HepG2 (cell line): ENCODE measurements at regions not wholly inside any gene's neighbourhood (a gene's known extent, or its start where the extent isn't known, plus 50 kb on each side); places are given as distances from the start of the nearest gene placed in this dataset.

Source experiments
- ATAC-seq: fragments of 200-7000 bp; cut with Tn5 transposase; 3 replicates; pipeline ENCODE4 v1.9.1; 2020; ENCODE audit warnings: mild to moderate bottlenecking, moderate library complexity
- BruUV-seq: library from RNA; stranded (reverse); fragments of 400-500 nt; replicated peaks from 2 replicates; lab custom pipeline; 2021; lab: Mats Ljungman, UMichigan
- CTCF ChIA-PET: fragments of 300-600 bp; formaldehyde crosslinking; extraction: SDS; loops from one replicate; lab custom pipeline; 2021; ENCODE audit warnings: low total read pairs, inconsistent platforms, low intra/inter-chr PET ratio; lab: Yijun Ruan, JAX
- POLR2A ChIA-PET: fragments of 350-600 bp; sonication (Branson Sonifier 250); formaldehyde crosslinking; loops from one replicate; lab custom pipeline; 2020; ENCODE audit warnings: antibody characterized with exemption, inconsistent platforms; lab: Yijun Ruan, JAX
- DNase-seq: peaks from one replicate; pipeline ENCODE4 v3.0.0-alpha.2; 2015; ENCODE audit warnings: low spot score
- FAIRE-seq: peaks from 3 replicates; lab custom pipeline; 2011; peaks lifted over from hg19 to GRCh38; lab: Jason Lieb, UNC
- H2AFZ ChIP-seq: one replicate; pipeline ENCODE4 v1.6.1; 2011; ENCODE audit warnings: low read length, inconsistent platforms
- H3K27ac ChIP-seq: fragments of 300-600 bp; 3 replicates; pipeline ENCODE4 v1.8.0; 2011; ENCODE audit warnings: mixed run types, mild to moderate bottlenecking, mixed read lengths, low read length, inconsistent platforms; ENCODE audit not compliant: insufficient read depth; ENCODE audit errors: extremely low read length
- H3K27me3 ChIP-seq, 2 experiments: fragments of 200-600 bp in 1 of 2; 2 replicates in 1 of 2; 3 replicates in 1 of 2; pipeline versions ENCODE4 v1.6.0 to v1.8.0; 2011; ENCODE audit warnings: low read length in 2 of 2, mild to moderate bottlenecking in 2 of 2, moderate library complexity in 2 of 2, inconsistent platforms in 1 of 2; ENCODE audit not compliant: insufficient read depth in 2 of 2, control insufficient read depth in 1 of 2
- H3K36me3 ChIP-seq, 2 experiments: fragments of 200-600 bp in 1 of 2; replicated peaks in 1 of 2; 2 replicates in 1 of 2; 3 replicates in 1 of 2; pipeline versions ENCODE4 v1.5.1 to v1.8.0; 2011; ENCODE audit warnings: low read length in 2 of 2, inconsistent platforms in 1 of 2; ENCODE audit not compliant: insufficient read depth in 2 of 2, control insufficient read depth in 1 of 2
- H3K4me1 ChIP-seq: 2 replicates; pipeline ENCODE4 v1.5.1; 2012; ENCODE audit warnings: low read length, inconsistent platforms; ENCODE audit not compliant: insufficient read depth
- H3K4me2 ChIP-seq: 2 replicates; pipeline ENCODE4 v1.6.0; 2011; ENCODE audit warnings: low read depth, low read length, inconsistent platforms
- H3K4me3 ChIP-seq, 3 experiments: fragments of 200-600 bp in 1 of 3; sonication (generic), shearing (Covaris generic) in 1 of 3; replicated peaks in 1 of 3; 2 replicates each; pipeline ENCODE4 v1.5.1; 2011 to 2016; ENCODE audit warnings: low read length in 3 of 3, inconsistent platforms in 2 of 3, low read depth in 2 of 3, mild to moderate bottlenecking in 2 of 3, control low read depth in 1 of 3, mixed read lengths in 1 of 3; ENCODE audit not compliant: insufficient read depth in 1 of 3
- H3K79me2 ChIP-seq: one replicate; pipeline ENCODE4 v1.6.1; 2011; ENCODE audit warnings: low read length, inconsistent platforms; ENCODE audit not compliant: insufficient read depth
- H3K9ac ChIP-seq: 2 replicates; pipeline ENCODE4 v1.6.0; 2011; ENCODE audit warnings: mild to moderate bottlenecking, low read depth, low read length, inconsistent platforms; ENCODE audit not compliant: insufficient read depth
- H3K9me3 ChIP-seq: 2 replicates; pipeline ENCODE4 v1.5.1; 2012; ENCODE audit warnings: mild to moderate bottlenecking, low read length
- H4K20me1 ChIP-seq: 2 replicates; pipeline ENCODE4 v1.6.0; 2011; ENCODE audit warnings: inconsistent platforms, mild to moderate bottlenecking, low read length, moderate library complexity; ENCODE audit not compliant: insufficient read depth
- CREBL2 ChIP-seq: sonication (generic); formaldehyde crosslinking; IDR thresholded peaks from 2 replicates; pipeline ENCODE4 v1.8.1; 2023; ENCODE audit warnings: missing genetic modification reagents, mild to moderate bottlenecking, borderline replicate concordance
- DRAP1 ChIP-seq: IDR thresholded peaks from 2 replicates; pipeline ENCODE4 v1.6.1; 2016; ENCODE audit warnings: missing genetic modification reagents, missing compliant biosample characterization
- MTF2 ChIP-seq: sonication (generic); formaldehyde crosslinking; IDR thresholded peaks from 2 replicates; pipeline ENCODE4 v1.5.0; 2020; ENCODE audit warnings: missing genetic modification reagents, borderline replicate concordance
- MXD3 ChIP-seq: IDR thresholded peaks from 2 replicates; pipeline ENCODE4 v1.6.1; 2016; ENCODE audit warnings: mild to moderate bottlenecking, missing biosample characterization, missing genetic modification reagents
- NRL ChIP-seq: sonication (generic); formaldehyde crosslinking; IDR thresholded peaks from 2 replicates; pipeline ENCODE4 v1.5.0; 2020; ENCODE audit warnings: missing genetic modification reagents, mild to moderate bottlenecking, moderate library complexity, borderline replicate concordance
- STAT6 ChIP-seq: sonication (generic); formaldehyde crosslinking; IDR thresholded peaks from 2 replicates; pipeline ENCODE4 v1.4.0; 2020; ENCODE audit warnings: missing genetic modification reagents, mild to moderate bottlenecking, borderline replicate concordance
- ZNF484 ChIP-seq: sonication (generic); formaldehyde crosslinking; IDR thresholded peaks from 2 replicates; pipeline ENCODE4 v1.5.1; 2020; ENCODE audit warnings: mild to moderate bottlenecking, low read depth, missing genetic modification reagents, borderline replicate concordance
- ZNF503 ChIP-seq: sonication (generic); formaldehyde crosslinking; IDR thresholded peaks from 2 replicates; pipeline ENCODE4 v1.4.0; 2020; ENCODE audit warnings: missing genetic modification reagents
- ZNF597 ChIP-seq: sonication (generic); formaldehyde crosslinking; IDR thresholded peaks from 2 replicates; pipeline ENCODE4 v1.5.0; 2020; ENCODE audit warnings: missing genetic modification reagents
- ZNF740 ChIP-seq: sonication (generic); formaldehyde crosslinking; IDR thresholded peaks from 2 replicates; pipeline ENCODE4 v1.4.0; 2020; ENCODE audit warnings: missing genetic modification reagents
- WGBS: methylation state at CpG from one replicate; pipeline ENCODE4 v1.1.6; 2017; ENCODE audit warnings: low lambda C conversion rate; 5-methylcytosine and 5-hydroxymethylcytosine counted together
- in situ Hi-C: cut with HindIII; loops from 2 replicates; pipeline ENCODE4 v1.10.0; 2017; ENCODE audit warnings: low pct_unique_long_range_greater_than_20kb; ENCODE audit not compliant: extremely low pct_ligation_motif_present
- intact Hi-C: fragments of 100-400 bp; cut with micrococcal nuclease; formaldehyde crosslinking; loops from one replicate; pipeline ENCODE4 v1.10.0; 2022; ENCODE audit not compliant: unreplicated experiment

- intact Hi-C loops (no loop called here), in situ Hi-C loops (no loop called here)
- Histone ChIP-seq H3K27me3 (no peaks in the 10 kb centered on the region), H3K4me1 (no peaks in the 10 kb centered on the region), H3K27ac (no peak overlapping the region), H3K4me3 (no peak overlapping the region), H2AFZ (no peak overlapping the region), H3K4me2 (no peak overlapping the region), H3K9ac (no peak overlapping the region), H3K9me3 (peaks cover 5% of the 10 kb centered on the region), H3K79me2 (no peaks in the 10 kb centered on the region), H3K36me3 (no peaks in the 10 kb centered on the region), H4K20me1 (no peaks in the 10 kb centered on the region)
- ChIA-PET POLR2A (no interaction called here), CTCF (no interaction called here)
- ATAC-seq (no peak), DNase-seq (no peak), FAIRE-seq (no peak)
- BruUV-seq: no TSS peak
- TF ChIP-seq NRL (CRISPR knock-in tag): no peak
- no peak for TF ChIP-seq CREBL2 (CRISPR knock-in tag)
- no peak for TF ChIP-seq DRAP1 (CRISPR knock-in tag)
- TF ChIP-seq MXD3 (CRISPR knock-in tag): no peak
Observed at GRCh38 chr13:85586856-85587255, 212.4 kb downstream of the SLITRK6 start.

- no peak overlapping the region for H3K27ac ChIP-seq
- no peak overlapping the region for H3K9ac ChIP-seq
- DNase-seq (no peak), ATAC-seq (no peak), FAIRE-seq (no peak)
- 10% methylated on average over 1 of the region's 1 CpG for WGBS
- POLR2A ChIA-PET: no interaction called here
- CTCF ChIA-PET: no interaction called here
- intact Hi-C loops (no loop called here), in situ Hi-C loops (no loop called here)
- no peaks in the 10 kb centered on the region for H3K27me3 ChIP-seq
- H3K79me2 ChIP-seq: no peaks in the 10 kb centered on the region
- H4K20me1 ChIP-seq: no peaks in the 10 kb centered on the region
- peaks cover 5% of the 10 kb centered on the region for H3K9me3 ChIP-seq
- TF ChIP-seq ZNF740 (CRISPR knock-in tag): no peak
- no peak for TF ChIP-seq ZNF503
- no peak for TF ChIP-seq ZNF484 (CRISPR knock-in tag)
- TF ChIP-seq ZNF597: no peak
- TF ChIP-seq STAT6 (CRISPR knock-in tag): no peak
- no peak for TF ChIP-seq MTF2 (CRISPR knock-in tag)
- no peak overlapping the region for H3K4me2 ChIP-seq
- H2AFZ ChIP-seq: no peak overlapping the region
- no peaks in the 10 kb centered on the region for H3K4me1 ChIP-seq
- H3K4me3 ChIP-seq: no peak overlapping the region
- BruUV-seq: no TSS peak
- no peaks in the 10 kb centered on the region for H3K36me3 ChIP-seq
Observed at GRCh38 chr13:85586422-85586831, 212.8 kb downstream of the SLITRK6 start.
